Right lobe of liver (tissue), 6 donors: ENCODE measurements at regions not wholly inside any gene's neighbourhood (a gene's known extent, or its start where the extent isn't known, plus 50 kb on each side); places are given as distances from the start of the nearest gene placed in this dataset.

Experiments
- ATAC-seq, 4 donors: fragments of 200-7000 bp; cut with Tn5 transposase; one replicate each; pipeline ENCODE4 v1.9.1; 2020; ENCODE audit warnings: mild to moderate bottlenecking in 4 of 4, moderate library complexity in 4 of 4
- DNase-seq, 3 donors: peaks; one replicate each; pipeline ENCODE4 v3.0.0-alpha.2; 2020
- H3K27ac ChIP-seq, 3 donors: fragments of 200-600 bp; one replicate each; pipeline ENCODE4 v1.8.0; 2022
- H3K27me3 ChIP-seq, 2 donors: fragments of 200-600 bp; one replicate each; pipeline ENCODE4 v1.8.0; 2022
- H3K36me3 ChIP-seq, 4 donors: fragments of 200-600 bp; sonication (generic) in 1 of 4; one replicate each; pipeline versions ENCODE4 v1.5.1 to v1.8.0; 2017 to 2022; ENCODE audit warnings: control low read depth in 1 of 4
- H3K4me1 ChIP-seq, 4 donors: fragments of 200-600 bp; sonication (generic) in 1 of 4; one replicate each; pipeline versions ENCODE4 v1.5.1 to v1.8.0; 2017 to 2022; ENCODE audit warnings: control low read depth in 1 of 4
- H3K4me3 ChIP-seq, 3 donors: fragments of 200-600 bp; one replicate each; pipeline ENCODE4 v1.8.0; 2022
- H3K9me3 ChIP-seq, 4 donors: fragments of 200-600 bp; sonication (generic) in 1 of 4; one replicate each; pipeline versions ENCODE4 v1.5.1 to v1.8.0; 2017 to 2022; ENCODE audit warnings: control low read depth in 1 of 4
- POLR2A ChIP-seq: fragments of 450-650 bp; IDR thresholded peaks from one replicate; pipeline ENCODE4 v1.6.1; 2017; ENCODE audit warnings: antibody characterized with exemption, mild to moderate bottlenecking
- WGBS: methylation state at CpG from one replicate; pipeline ENCODE4 v1.1.6; 2018; ENCODE audit warnings: low coverage, low lambda C conversion rate; ENCODE audit not compliant: insufficient coverage; ENCODE audit errors: missing lambda C conversion rate; 5-methylcytosine and 5-hydroxymethylcytosine counted together
- intact Hi-C, 2 donors: fragments of 100-400 bp; cut with DNase I; formaldehyde crosslinking; loops; one replicate each; pipeline versions ENCODE4 v1.11.2 to v1.14.1; 2022
- TF ChIP-seq, protein P1 (sequence below), 4 donors: fragments of 200-600 bp in 3 of 4; fragments of 450-650 bp in 1 of 4; IDR thresholded peaks; one replicate each; pipeline versions ENCODE4 v1.5.1 to v1.8.0; 2016 to 2022; ENCODE audit warnings: antibody characterized with exemption in 4 of 4, mild to moderate bottlenecking in 2 of 4
- donor health status: DM: no; HTN: yes; CAD: no.
- donor health status: DM: no; HTN: no; CAD: no.
- donor health status: DM: no; HTN: no; CAD: no.
- donor health status: DM: no; HTN: yes; CAD: no.
- donor health status: DM: no; HTN: yes; CAD: no.

DNA sequence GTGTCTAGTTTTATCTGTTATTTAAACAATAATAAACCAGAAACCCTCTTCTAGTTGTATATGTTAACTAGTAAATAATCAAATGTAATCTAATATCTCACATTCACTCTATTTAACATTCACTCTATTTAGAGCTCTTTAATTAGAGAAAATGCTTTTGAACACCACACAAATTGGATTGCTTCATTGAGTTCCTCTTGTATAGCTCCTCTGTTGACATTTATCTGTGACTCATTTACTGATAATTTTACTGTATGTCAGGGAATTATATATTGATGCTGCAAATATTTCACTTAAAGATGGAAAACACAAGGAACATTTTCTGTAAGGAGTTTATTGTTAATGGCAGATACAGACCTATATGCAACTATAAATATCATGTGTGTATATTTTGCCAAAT is 594.6 kb downstream of the COL12A1 start:
- TF ChIP-seq, protein P1, sequence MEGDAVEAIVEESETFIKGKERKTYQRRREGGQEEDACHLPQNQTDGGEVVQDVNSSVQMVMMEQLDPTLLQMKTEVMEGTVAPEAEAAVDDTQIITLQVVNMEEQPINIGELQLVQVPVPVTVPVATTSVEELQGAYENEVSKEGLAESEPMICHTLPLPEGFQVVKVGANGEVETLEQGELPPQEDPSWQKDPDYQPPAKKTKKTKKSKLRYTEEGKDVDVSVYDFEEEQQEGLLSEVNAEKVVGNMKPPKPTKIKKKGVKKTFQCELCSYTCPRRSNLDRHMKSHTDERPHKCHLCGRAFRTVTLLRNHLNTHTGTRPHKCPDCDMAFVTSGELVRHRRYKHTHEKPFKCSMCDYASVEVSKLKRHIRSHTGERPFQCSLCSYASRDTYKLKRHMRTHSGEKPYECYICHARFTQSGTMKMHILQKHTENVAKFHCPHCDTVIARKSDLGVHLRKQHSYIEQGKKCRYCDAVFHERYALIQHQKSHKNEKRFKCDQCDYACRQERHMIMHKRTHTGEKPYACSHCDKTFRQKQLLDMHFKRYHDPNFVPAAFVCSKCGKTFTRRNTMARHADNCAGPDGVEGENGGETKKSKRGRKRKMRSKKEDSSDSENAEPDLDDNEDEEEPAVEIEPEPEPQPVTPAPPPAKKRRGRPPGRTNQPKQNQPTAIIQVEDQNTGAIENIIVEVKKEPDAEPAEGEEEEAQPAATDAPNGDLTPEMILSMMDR (IDR thresholded peaks at IDR 0.05): no peak
- no peak for TF ChIP-seq POLR2A
- intact Hi-C loops: no loop called here
- Histone ChIP-seq H3K27ac (no peak overlapping the region), H3K9me3 (no peaks in the 10 kb centered on the region), H3K36me3 (no peaks in the 10 kb centered on the region), H3K27me3 (no peaks in the 10 kb centered on the region), H3K4me3 (no peak overlapping the region), H3K4me1 (no peaks in the 10 kb centered on the region)
- ATAC-seq (no peak), DNase-seq (no peak)

DNA sequence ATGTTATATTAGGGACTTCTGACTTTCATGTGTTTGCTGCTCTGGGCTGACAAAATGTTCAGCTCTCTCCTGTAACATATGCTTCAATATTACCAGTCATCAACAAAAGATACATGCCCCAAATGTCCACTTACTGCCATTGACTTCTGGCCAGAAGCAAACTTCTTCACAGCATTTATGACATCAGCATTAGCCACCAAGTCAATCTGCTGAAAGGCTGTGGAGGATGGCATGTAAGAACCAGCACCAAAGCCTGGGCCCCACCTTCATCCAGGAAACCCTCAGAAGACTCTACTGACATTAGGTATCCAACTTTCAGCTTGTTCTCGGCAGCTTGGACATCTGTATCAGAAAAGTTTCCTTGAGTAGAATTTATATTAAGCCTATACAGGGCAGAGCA is 595.5 kb downstream of the COL12A1 start:
- H3K36me3 ChIP-seq: no peaks in the 10 kb centered on the region
- DNase-seq: no peak
- 40% methylated on average over 1 of the region's 1 CpG for WGBS
- no peaks in the 10 kb centered on the region for H3K27me3 ChIP-seq
- no peaks in the 10 kb centered on the region for H3K9me3 ChIP-seq
- H3K4me1 ChIP-seq: no peaks in the 10 kb centered on the region
- no peak overlapping the region for H3K27ac ChIP-seq
- H3K4me3 ChIP-seq: no peak overlapping the region
- TF ChIP-seq POLR2A: no peak
- TF ChIP-seq, protein P1 (IDR thresholded peaks at IDR 0.05): no peak
- intact Hi-C loops: no loop called here
- no peak for ATAC-seq

DNA sequence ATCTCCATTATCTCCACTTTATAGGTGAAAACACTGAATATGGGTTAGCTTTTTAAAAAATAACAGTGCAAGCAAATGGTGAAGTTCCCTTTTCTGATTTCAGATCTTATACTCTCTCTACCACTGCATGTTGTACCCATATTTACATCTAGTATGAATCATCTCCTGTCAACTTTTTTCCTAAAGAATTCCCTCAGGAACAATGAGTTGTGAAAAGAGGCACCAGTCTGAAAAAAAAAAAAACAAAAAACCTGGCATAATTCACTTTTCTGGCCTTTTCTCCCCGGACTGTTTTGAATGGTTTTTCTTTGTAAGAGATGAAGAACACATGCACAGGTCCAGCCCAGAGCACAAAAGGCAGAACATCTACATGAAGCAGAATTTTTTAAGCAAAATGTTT is 596.0 kb downstream of the COL12A1 start:
- Histone ChIP-seq H3K27me3 (no peaks in the 10 kb centered on the region), H3K36me3 (no peaks in the 10 kb centered on the region), H3K9me3 (no peaks in the 10 kb centered on the region), H3K27ac (no peak overlapping the region), H3K4me3 (no peak overlapping the region), H3K4me1 (no peaks in the 10 kb centered on the region)
- intact Hi-C loops: no loop called here
- ATAC-seq (no peak), DNase-seq (no peak)
- TF ChIP-seq, protein P1 (IDR thresholded peaks at IDR 0.05): no peak
- TF ChIP-seq POLR2A: no peak
- 19% methylated on average over 1 of the region's 1 CpG for WGBS

DNA sequence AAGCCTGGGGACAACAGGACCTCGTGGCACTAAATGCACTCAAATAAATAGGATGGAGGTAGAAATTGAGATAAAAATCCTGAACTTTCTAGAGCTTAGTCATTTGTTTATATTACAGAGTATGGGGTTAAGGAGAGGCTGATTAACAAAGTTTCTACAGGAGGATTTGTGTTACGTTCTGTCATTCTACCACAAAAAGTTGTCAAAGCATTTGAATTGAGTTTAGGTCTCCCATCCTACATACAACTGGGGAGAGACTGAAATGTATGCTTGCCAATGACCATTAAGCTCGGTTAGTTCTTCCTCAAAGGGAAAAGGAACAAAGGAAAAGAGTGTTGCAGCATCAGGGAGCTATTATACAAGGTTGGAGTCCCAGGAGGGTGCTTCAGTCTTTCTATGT is 597.9 kb downstream of the COL12A1 start:
- intact Hi-C loops: no loop called here
- Histone ChIP-seq H3K27me3 (no peaks in the 10 kb centered on the region), H3K4me3 (no peak overlapping the region), H3K9me3 (no peaks in the 10 kb centered on the region), H3K36me3 (no peaks in the 10 kb centered on the region), H3K27ac (no peak overlapping the region), H3K4me1 (no peaks in the 10 kb centered on the region)
- DNase-seq (no peak), ATAC-seq (no peak)
- no peak for TF ChIP-seq POLR2A
- TF ChIP-seq, protein P1 (IDR thresholded peaks at IDR 0.05): no peak
- 38% methylated on average over 3 of the region's 3 CpGs for WGBS

DNA sequence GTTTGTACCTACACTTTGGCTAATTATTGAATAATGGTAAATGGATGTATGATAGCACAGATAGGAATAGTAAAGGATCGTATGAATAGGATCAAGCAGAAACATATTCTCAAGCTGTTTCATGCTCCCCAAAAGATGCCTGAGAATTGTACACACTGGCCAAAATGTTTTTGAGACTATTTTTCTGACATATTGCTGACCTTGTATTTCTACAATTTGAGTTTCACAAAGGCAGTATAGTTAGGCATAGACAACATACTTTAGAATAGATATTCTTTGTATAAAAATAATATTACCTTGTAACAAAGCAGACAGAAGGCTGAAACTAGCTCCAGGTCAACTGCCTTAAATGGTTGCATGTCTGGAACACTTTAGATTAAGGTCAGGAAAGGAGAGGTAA is 598.4 kb downstream of the COL12A1 start:
- H3K4me3 ChIP-seq: no peak overlapping the region
- intact Hi-C loops: no loop called here
- ATAC-seq: no peak

More for the DNA sequence above, 598.4 kb downstream of the COL12A1 start:
- Histone ChIP-seq H3K27me3 (no peaks in the 10 kb centered on the region), H3K9me3 (no peaks in the 10 kb centered on the region), H3K36me3 (no peaks in the 10 kb centered on the region), H3K27ac (no peak overlapping the region), H3K4me1 (no peaks in the 10 kb centered on the region)
- 64% methylated on average over 1 of the region's 1 CpG for WGBS
- no peak for DNase-seq
- no peak for TF ChIP-seq POLR2A
- TF ChIP-seq, protein P1 (IDR thresholded peaks at IDR 0.05): no peak
